ENCODE measurements at regions not wholly inside any gene's neighbourhood (a gene's known extent, or its start where the extent isn't known, plus 50 kb on each side); places are given as distances from the start of the nearest gene placed in this dataset.

DNA sequence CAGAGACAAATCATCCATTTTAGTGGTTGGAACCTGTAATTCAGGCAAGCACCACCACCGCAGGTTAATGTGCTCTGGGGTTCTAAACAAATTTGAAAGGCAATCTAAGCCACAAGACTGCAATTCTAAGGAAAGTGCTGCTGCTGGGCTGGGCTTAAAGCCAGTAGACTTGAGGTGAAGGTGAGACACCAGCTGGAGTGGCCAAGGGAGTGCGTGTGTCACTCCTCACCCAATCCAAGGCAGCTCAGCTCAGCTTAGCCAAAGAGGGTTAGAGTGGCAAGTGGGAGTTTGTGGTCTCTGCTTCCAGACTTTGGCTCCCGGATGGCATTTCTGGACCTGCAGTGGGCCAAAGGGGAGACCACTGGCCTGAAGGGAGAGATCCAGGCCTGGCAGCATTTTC lies 1655.6 kb downstream of the SI start:
- TF ChIP-seq, protein P1, sequence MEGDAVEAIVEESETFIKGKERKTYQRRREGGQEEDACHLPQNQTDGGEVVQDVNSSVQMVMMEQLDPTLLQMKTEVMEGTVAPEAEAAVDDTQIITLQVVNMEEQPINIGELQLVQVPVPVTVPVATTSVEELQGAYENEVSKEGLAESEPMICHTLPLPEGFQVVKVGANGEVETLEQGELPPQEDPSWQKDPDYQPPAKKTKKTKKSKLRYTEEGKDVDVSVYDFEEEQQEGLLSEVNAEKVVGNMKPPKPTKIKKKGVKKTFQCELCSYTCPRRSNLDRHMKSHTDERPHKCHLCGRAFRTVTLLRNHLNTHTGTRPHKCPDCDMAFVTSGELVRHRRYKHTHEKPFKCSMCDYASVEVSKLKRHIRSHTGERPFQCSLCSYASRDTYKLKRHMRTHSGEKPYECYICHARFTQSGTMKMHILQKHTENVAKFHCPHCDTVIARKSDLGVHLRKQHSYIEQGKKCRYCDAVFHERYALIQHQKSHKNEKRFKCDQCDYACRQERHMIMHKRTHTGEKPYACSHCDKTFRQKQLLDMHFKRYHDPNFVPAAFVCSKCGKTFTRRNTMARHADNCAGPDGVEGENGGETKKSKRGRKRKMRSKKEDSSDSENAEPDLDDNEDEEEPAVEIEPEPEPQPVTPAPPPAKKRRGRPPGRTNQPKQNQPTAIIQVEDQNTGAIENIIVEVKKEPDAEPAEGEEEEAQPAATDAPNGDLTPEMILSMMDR (IDR thresholded peaks at IDR 0.05), result no peak
- Histone ChIP-seq H3K27ac (no peak overlapping the region), H3K36me3 (ENCODE audit: insufficient read depth in 1 of 2, low read depth in 1 of 2) (no peaks in the 10 kb centered on the region), H3K27me3 (ENCODE audit: insufficient read depth in 3 of 3, low read length in 2 of 3) (no peaks in the 10 kb centered on the region), H3K4me3 (no peak overlapping the region), H3K4me1 (no peaks in the 10 kb centered on the region), H3K9me3 (no peaks in the 10 kb centered on the region)
- WGBS, 3 donors, result 85 to 94% (median 85%) methylated on average over 3 of the region's 3 CpGs
- peak in 1 of 2 donors; percentile 27 for DNase-seq
- intact Hi-C loops (cut with DNase I), result no loop called here
- no peak for ATAC-seq

DNA sequence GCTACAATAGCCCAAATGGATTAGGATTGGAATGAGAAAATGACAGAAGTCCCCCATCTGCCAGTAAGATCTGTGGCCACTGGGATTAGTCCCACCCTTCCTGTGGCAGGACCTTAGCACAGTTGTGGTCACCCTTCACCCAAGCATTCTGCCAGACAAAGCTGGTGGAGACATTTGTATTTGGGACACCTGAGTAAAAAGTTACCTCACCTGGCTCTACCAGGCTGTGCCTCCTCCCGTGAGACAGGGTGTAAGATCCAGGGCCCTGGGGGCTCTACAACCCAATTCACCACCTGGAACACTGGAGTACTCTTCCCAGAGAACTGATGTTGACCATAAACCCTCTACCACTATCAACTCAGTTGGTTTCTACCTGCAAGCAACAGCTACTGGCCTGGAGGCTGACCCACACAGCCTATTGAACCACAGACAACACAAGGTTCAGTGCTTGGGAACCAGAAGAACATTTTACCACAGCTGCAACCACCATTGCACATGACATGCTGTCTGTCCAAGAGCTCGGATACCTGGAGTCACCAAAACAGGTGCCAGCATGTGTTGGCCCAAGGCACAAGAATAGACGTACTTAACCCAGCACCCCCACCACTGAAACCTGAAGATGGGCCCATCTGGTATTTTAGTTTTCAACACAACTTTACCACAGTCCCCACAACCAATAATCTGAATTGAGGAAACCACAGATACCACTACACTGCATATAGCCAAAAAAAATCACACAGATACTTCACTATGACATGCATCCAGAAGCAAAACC lies 1686.7 kb downstream of the SI start:
- intact Hi-C loops (cut with DNase I), result no loop called here
- no peak for DNase-seq
- H3K4me3 ChIP-seq, result no peak overlapping the region
- WGBS, 3 donors, result 83 to 90% (median 87%) methylated on average over 3 of the region's 3 CpGs
- no peak overlapping the region for H3K27ac ChIP-seq
- ATAC-seq, result no peak
- H3K36me3 ChIP-seq (ENCODE audit: insufficient read depth in 1 of 2, low read depth in 1 of 2), result no peaks in the 10 kb centered on the region
- H3K4me1 ChIP-seq, result no peaks in the 10 kb centered on the region
- TF ChIP-seq, protein P1 (IDR thresholded peaks at IDR 0.05), result no peak
- no peaks in the 10 kb centered on the region for H3K27me3 ChIP-seq (ENCODE audit: insufficient read depth in 3 of 3, low read length in 2 of 3)
- H3K9me3 ChIP-seq, result no peaks in the 10 kb centered on the region

DNA sequence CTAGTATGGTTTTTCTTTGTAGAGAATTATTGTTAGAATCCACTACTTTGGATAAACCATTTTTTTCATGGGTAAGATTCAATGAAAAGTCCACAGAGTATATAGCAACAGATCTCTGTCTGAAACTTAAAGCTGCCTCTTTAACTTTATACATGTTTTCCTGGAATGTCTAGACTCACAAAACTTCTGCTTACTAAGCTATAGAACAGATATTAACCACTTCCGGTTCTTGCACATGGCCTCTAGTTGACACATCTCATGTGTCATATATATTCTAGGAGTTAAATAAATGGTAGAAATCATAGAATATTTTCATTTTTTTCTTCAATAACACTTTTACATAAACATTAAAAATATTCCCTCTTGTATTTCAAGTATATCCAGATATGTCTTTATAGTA lies 1693.9 kb downstream of the SI start:
- TF ChIP-seq, protein P1 (IDR thresholded peaks at IDR 0.05), result no peak
- no peaks in the 10 kb centered on the region for H3K4me1 ChIP-seq
- H3K27ac ChIP-seq, result no peak overlapping the region
- 79 to 95% (median 80%) methylated on average over 1 of the region's 1 CpG for WGBS, 3 donors
- no peaks in the 10 kb centered on the region for H3K27me3 ChIP-seq (ENCODE audit: insufficient read depth in 3 of 3, low read length in 2 of 3)
- H3K4me3 ChIP-seq, result no peak overlapping the region
- DNase-seq, result no peak
- no peaks in the 10 kb centered on the region for H3K36me3 ChIP-seq (ENCODE audit: insufficient read depth in 1 of 2, low read depth in 1 of 2)
- intact Hi-C loops (cut with DNase I), result no loop called here
- ATAC-seq, result no peak
- no peaks in the 10 kb centered on the region for H3K9me3 ChIP-seq

DNA sequence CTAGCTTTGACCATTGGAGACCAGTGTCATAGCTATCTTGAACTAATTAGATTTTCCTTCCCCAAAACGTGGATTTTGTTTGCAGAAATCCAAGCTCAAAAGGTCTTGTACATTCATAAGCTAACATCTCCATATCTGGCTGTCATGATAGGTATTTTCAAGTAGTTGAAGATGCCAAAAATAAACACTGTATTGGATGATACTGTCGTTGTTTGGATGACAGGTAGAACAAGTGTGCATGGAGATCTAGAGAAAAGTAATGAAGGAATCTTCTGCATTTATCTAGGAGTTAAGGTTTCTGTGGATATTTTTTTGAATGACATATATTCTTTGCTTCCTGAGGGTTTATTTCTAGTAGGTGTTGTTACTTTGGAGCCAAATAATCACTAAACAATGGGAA lies 1696.1 kb downstream of the SI start:
- TF ChIP-seq, protein P1 (IDR thresholded peaks at IDR 0.05), result no peak

DNA sequence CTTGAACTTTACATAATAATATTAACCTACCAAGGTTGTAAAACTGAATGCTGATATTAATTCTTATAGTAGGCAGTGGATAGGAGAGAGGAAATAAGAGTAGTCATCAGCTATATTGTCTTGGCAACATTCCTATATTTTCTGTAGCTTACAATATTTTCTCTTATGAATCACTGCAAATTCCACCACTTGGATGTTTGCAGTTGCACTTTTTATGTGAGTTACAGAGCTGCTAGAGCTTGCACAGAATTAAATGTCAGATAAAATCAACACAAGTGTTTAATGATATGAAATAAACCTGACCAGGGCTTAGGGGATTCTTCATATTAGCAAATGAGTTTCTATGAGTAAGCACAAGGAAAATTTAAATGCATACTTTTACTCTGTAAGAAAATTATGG lies 1710.1 kb downstream of the SI start:
- Histone ChIP-seq H3K36me3 (ENCODE audit: insufficient read depth in 1 of 2, low read depth in 1 of 2) (no peaks in the 10 kb centered on the region), H3K4me3 (no peak overlapping the region), H3K27ac (no peak overlapping the region), H3K4me1 (no peaks in the 10 kb centered on the region), H3K9me3 (no peaks in the 10 kb centered on the region), H3K27me3 (ENCODE audit: insufficient read depth in 3 of 3, low read length in 2 of 3) (no peaks in the 10 kb centered on the region)
- no peak for ATAC-seq
- intact Hi-C loops (cut with DNase I), result no loop called here
- no peak for DNase-seq
- TF ChIP-seq, protein P1 (IDR thresholded peaks at IDR 0.05), result no peak

More for the DNA sequence above, 1696.1 kb downstream of the SI start:
- Histone ChIP-seq H3K4me1 (no peaks in the 10 kb centered on the region), H3K27ac (no peak overlapping the region), H3K4me3 (no peak overlapping the region), H3K27me3 (ENCODE audit: insufficient read depth in 3 of 3, low read length in 2 of 3) (no peaks in the 10 kb centered on the region), H3K36me3 (ENCODE audit: insufficient read depth in 1 of 2, low read depth in 1 of 2) (no peaks in the 10 kb centered on the region), H3K9me3 (no peaks in the 10 kb centered on the region)
- intact Hi-C loops (cut with DNase I), result no loop called here
- ATAC-seq (no peak), DNase-seq (no peak)
- WGBS, 3 donors, result 42 to 48% (median 42%) methylated on average over 2 of the region's 2 CpGs

Measured in psoas muscle (tissue), 7 donors.